Fibroblast of the aortic adventitia (primary cell): ENCODE measurements at regions not wholly inside any gene's neighbourhood (a gene's known extent, or its start where the extent isn't known, plus 50 kb on each side); places are given as distances from the start of the nearest gene placed in this dataset.

Experiments
- DNase-seq: peaks from one replicate; pipeline ENCODE4 v3.0.0-alpha.2; 2010; ENCODE audit warnings: low read depth
- H3K4me3 ChIP-seq: 2 replicates; pipeline ENCODE4 v1.5.1; 2011; ENCODE audit warnings: low read depth, mild to moderate bottlenecking, control low read depth, low read length, moderate library complexity
- CTCF ChIP-seq: IDR thresholded peaks from 2 replicates; pipeline ENCODE4 v1.5.1; 2011; ENCODE audit warnings: mild to moderate bottlenecking, low read length, control low read depth, inconsistent platforms; ENCODE audit not compliant: insufficient read depth

DNA sequence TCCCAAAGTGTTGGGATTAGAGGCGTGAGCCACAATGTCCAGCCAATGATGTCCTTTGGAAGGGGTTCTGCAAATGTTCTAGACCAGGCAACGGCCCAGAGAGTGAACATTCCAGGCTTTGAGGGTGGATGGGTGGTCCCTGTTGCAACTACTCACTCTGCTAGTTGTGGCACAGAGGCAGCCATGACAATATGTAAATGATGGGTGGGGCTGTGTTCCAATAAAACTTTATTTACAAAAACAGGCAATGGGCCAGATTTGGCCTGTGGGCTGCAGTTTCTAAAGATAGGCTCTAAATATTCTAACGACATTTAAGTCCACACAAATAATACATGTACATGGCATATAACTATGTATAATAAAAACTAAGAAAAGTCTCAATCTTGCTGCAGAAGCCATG is 276.3 kb downstream of the CTTN start:
- DNase-seq: no peak
- H3K4me3 ChIP-seq: no peak overlapping the region
- TF ChIP-seq CTCF: no peak

DNA sequence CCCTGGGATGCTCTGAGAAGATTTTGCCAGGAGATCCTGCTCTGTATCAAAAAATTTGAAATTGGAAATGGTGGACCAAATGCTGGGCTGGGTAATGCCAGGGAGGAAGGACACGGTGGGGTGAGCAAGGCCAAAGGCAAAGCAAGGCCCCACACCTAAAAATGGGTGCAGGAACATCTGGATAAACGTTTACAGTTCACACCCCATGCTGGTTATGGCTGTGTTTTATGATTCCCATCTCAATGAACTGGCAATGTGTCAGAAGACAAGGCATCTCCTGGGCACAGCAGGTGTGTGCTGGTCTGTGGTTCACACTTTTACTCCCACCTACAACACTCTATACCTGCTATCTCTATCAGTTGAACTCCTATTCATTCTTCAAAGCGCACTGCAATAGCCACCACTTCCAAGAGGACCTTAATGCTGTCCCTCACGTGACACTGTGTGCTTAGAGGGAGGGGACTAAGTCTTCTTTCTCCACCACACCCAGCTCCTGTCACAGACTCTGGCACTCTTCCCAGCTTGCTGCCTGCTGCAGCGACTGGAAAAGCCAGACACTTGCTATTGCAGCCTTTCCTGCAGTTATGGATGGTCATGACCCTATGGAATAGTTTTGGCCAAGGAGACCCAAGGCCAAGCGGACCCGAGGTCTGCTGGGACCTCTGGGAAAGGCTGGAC is 277.5 kb downstream of the CTTN start:
- H3K4me3 ChIP-seq: no peak overlapping the region
- no peak for TF ChIP-seq CTCF
- no peak for DNase-seq

- DNase-seq: no peak
- no peak overlapping the region for H3K4me3 ChIP-seq
- no peak for TF ChIP-seq CTCF
Measured at GRCh38 chr11:70677232-70677916, 279.0 kb downstream of the CTTN start.

- no peak overlapping the region for H3K4me3 ChIP-seq
- no peak for TF ChIP-seq CTCF
- no peak for DNase-seq
Measured at GRCh38 chr11:70678931-70679900, 280.9 kb downstream of the CTTN start.

- H3K4me3 ChIP-seq: no peak overlapping the region
- no peak for DNase-seq
- TF ChIP-seq CTCF: no peak
Measured at GRCh38 chr11:70680781-70681281, 282.5 kb downstream of the CTTN start.

DNA sequence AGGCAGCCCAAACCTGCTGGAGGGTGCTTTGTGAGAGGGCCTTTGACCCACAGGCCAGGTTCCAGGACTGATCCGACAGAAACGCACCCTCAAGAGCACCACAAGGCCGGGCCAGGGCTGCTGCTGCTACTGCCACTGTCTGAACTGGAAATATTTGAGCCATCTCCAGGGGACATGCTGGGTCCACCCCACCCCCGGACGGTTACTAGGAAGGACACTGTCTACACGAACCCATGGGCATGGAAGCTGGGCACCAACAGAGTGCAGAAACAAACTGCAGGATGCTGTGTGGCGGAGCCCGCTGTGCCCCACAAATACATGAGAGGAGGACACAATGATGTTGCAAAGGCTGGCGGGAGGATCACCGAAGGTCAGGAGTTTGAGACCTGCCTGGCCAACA is 283.7 kb downstream of the CTTN start:
- DNase-seq: no peak
- no peak overlapping the region for H3K4me3 ChIP-seq
- no peak for TF ChIP-seq CTCF
